ENCODE measurements at regions not wholly inside any gene's neighbourhood (a gene's known extent, or its start where the extent isn't known, plus 50 kb on each side); places are given as distances from the start of the nearest gene placed in this dataset.
"Not testable (repeated sequence)": the region's sequence is repeated elsewhere in the genome, so short reads cannot be mapped to it uniquely, and the experiment has no call there.

GRCh38 chr7:65804887-65805286 lies 68.0 kb upstream of the VKORC1L1 start:
- no peak overlapping the region for H3K27ac Mint-ChIP-seq (ENCODE audit: unreplicated experiment)
- no peaks in the 10 kb centered on the region for H3K27me3 Mint-ChIP-seq (ENCODE audit: low read depth, unreplicated experiment)
- FAIRE-seq, result no peak

GRCh38 chr7:65807067-65807466 lies 65.8 kb upstream of the VKORC1L1 start:
- H2AFZ ChIP-seq (ENCODE audit: low read depth, low read length); H3K27me3 Mint-ChIP-seq (ENCODE audit: low read depth, unreplicated experiment); H4K20me1 ChIP-seq (ENCODE audit: insufficient read depth, low read length); H3K27ac Mint-ChIP-seq (ENCODE audit: unreplicated experiment); H3K9ac ChIP-seq (ENCODE audit: low read length); H3K4me3 ChIP-seq (ENCODE audit: insufficient read depth, low read depth, low read length); H3K9me3 ChIP-seq (ENCODE audit: insufficient read depth, low read depth, low read length); H3K79me2 ChIP-seq (ENCODE audit: insufficient read depth, low read length); H3K4me2 ChIP-seq (ENCODE audit: low read length); H3K36me3 Mint-ChIP-seq (ENCODE audit: low read depth, unreplicated experiment); FAIRE-seq; H3K4me1 ChIP-seq (ENCODE audit: insufficient read depth, low read length); H3K4me1 Mint-ChIP-seq (ENCODE audit: low read depth, unreplicated experiment); H3K4me3 Mint-ChIP-seq (ENCODE audit: unreplicated experiment); H3K36me3 ChIP-seq (ENCODE audit: insufficient read depth, low read length); H3K9me3 Mint-ChIP-seq (ENCODE audit: unreplicated experiment); H3K27ac ChIP-seq (ENCODE audit: low read depth, low read length); H3K27me3 ChIP-seq (ENCODE audit: insufficient read depth, low read length); DNase-seq (ENCODE audit: low read depth): not testable (repeated sequence)

More at GRCh38 chr7:65804887-65805286, 68.0 kb upstream of the VKORC1L1 start:
- Histone ChIP-seq H3K79me2 (ENCODE audit: insufficient read depth, low read length) (no peaks in the 10 kb centered on the region), H3K4me1 (ENCODE audit: insufficient read depth, low read length) (no peaks in the 10 kb centered on the region), H3K9me3 (ENCODE audit: insufficient read depth, low read depth, low read length) (no peaks in the 10 kb centered on the region), H3K27ac (ENCODE audit: low read depth, low read length) (no peak overlapping the region), H3K27me3 (ENCODE audit: insufficient read depth, low read length) (no peaks in the 10 kb centered on the region), H3K4me2 (ENCODE audit: low read length) (no peak overlapping the region), H2AFZ (ENCODE audit: low read depth, low read length) (no peak overlapping the region), H3K9ac (ENCODE audit: low read length) (no peak overlapping the region), H3K36me3 (ENCODE audit: insufficient read depth, low read length) (no peaks in the 10 kb centered on the region), H4K20me1 (ENCODE audit: insufficient read depth, low read length) (no peaks in the 10 kb centered on the region), H3K4me3 (ENCODE audit: insufficient read depth, low read depth, low read length) (no peak overlapping the region)
- no peaks in the 10 kb centered on the region for H3K4me1 Mint-ChIP-seq (ENCODE audit: low read depth, unreplicated experiment)
- no peak for TF ChIP-seq EZH2 (IDR thresholded peaks at IDR 0.05; ENCODE audit: insufficient read depth, low read length)
- TF ChIP-seq CTCF (IDR thresholded peaks at IDR 0.05; ENCODE audit: insufficient read depth, low read depth, low read length), result no peak
- peaks cover 4% of the 10 kb centered on the region for H3K9me3 Mint-ChIP-seq (ENCODE audit: unreplicated experiment)
- DNase-seq (ENCODE audit: low read depth), result no peak
- H3K36me3 Mint-ChIP-seq (ENCODE audit: low read depth, unreplicated experiment), result peaks cover 4% of the 10 kb centered on the region
- H3K4me3 Mint-ChIP-seq (ENCODE audit: unreplicated experiment), result no peak overlapping the region

- Histone ChIP-seq H3K27ac (ENCODE audit: low read depth, low read length) (no peak overlapping the region), H2AFZ (ENCODE audit: low read depth, low read length) (no peak overlapping the region), H3K9me3 (ENCODE audit: insufficient read depth, low read depth, low read length) (no peaks in the 10 kb centered on the region), H4K20me1 (ENCODE audit: insufficient read depth, low read length) (no peaks in the 10 kb centered on the region), H3K79me2 (ENCODE audit: insufficient read depth, low read length) (no peaks in the 10 kb centered on the region), H3K9ac (ENCODE audit: low read length) (no peak overlapping the region), H3K36me3 (ENCODE audit: insufficient read depth, low read length) (no peaks in the 10 kb centered on the region), H3K4me1 (ENCODE audit: insufficient read depth, low read length) (no peaks in the 10 kb centered on the region), H3K27me3 (ENCODE audit: insufficient read depth, low read length) (no peaks in the 10 kb centered on the region), H3K4me3 (ENCODE audit: insufficient read depth, low read depth, low read length) (no peak overlapping the region), H3K4me2 (ENCODE audit: low read length) (no peak overlapping the region)
- H3K4me1 Mint-ChIP-seq (ENCODE audit: low read depth, unreplicated experiment), result no peaks in the 10 kb centered on the region
- H3K4me3 Mint-ChIP-seq (ENCODE audit: unreplicated experiment), result no peak overlapping the region
- H3K27me3 Mint-ChIP-seq (ENCODE audit: low read depth, unreplicated experiment), result no peaks in the 10 kb centered on the region
- no peak overlapping the region for H3K27ac Mint-ChIP-seq (ENCODE audit: unreplicated experiment)
- TF ChIP-seq EZH2 (IDR thresholded peaks at IDR 0.05; ENCODE audit: insufficient read depth, low read length), result no peak
- no peak for TF ChIP-seq CTCF (IDR thresholded peaks at IDR 0.05; ENCODE audit: insufficient read depth, low read depth, low read length)
- H3K9me3 Mint-ChIP-seq (ENCODE audit: unreplicated experiment), result peaks cover 4% of the 10 kb centered on the region
- FAIRE-seq (no peak), DNase-seq (ENCODE audit: low read depth) (no peak)
- no peaks in the 10 kb centered on the region for H3K36me3 Mint-ChIP-seq (ENCODE audit: low read depth, unreplicated experiment)
These were observed 63.5 kb upstream of the VKORC1L1 start for GRCh38 chr7:65809259-65809981.
